Sciatic nerve (tissue), 2 donors: ENCODE measurements at regions not wholly inside any gene's neighbourhood (a gene's known extent, or its start where the extent isn't known, plus 50 kb on each side); places are given as distances from the start of the nearest gene placed in this dataset.

Experiments used
- ATAC-seq: fragments of 200-7000 bp; cut with Tn5 transposase; one replicate; pipeline ENCODE4 v1.9.1; 2020; ENCODE audit warnings: mild to moderate bottlenecking, moderate library complexity
- DNase-seq: peaks from one replicate; pipeline ENCODE4 v3.0.0-alpha.2; 2020; ENCODE audit warnings: low spot score
- intact Hi-C: fragments of 100-400 bp; cut with DNase I; formaldehyde crosslinking; loops from one replicate; pipeline ENCODE4 v1.14.2; 2022
- donor health status: DM: no; HTN: no; CAD: no.
- donor health status: DM: no; HTN: no; CAD: no.

DNA sequence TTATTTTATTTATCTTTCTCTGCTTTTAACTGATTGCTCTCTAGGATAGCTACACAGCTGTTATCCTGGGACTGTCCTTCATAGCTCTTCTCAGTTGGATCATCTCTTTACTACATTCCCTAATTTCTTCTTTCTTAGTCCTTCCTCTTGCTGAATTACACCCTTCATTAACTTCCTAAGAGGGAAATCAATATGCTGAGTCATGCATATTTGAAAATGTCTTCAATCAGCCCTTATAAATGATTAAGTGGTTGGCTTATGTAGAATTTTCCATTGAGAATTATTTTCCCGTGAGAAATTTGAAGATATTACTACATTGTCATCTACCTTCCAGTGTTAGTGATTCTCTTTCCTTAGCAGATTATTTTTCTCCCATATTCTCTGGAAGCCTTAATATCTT lies 214.2 kb downstream of the SOCS6 start:
- no peak for DNase-seq
- intact Hi-C loops: no loop called here

GRCh38 chr18:70501358-70501757 lies 212.5 kb downstream of the SOCS6 start:
- intact Hi-C loops: no loop called here
- DNase-seq (no peak), ATAC-seq (no peak)

More for the DNA sequence above, 214.2 kb downstream of the SOCS6 start:
- no peak for ATAC-seq

- ATAC-seq (no peak), DNase-seq (no peak)
- intact Hi-C loops: no loop called here
Measured at GRCh38 chr18:70500748-70501147, 211.9 kb downstream of the SOCS6 start.

GRCh38 chr18:70499218-70499691 lies 210.4 kb downstream of the SOCS6 start:
- DNase-seq (no peak), ATAC-seq (peak; percentile 20)
- intact Hi-C loops: no loop called here

GRCh38 chr18:70496353-70497294 lies 207.8 kb downstream of the SOCS6 start:
- ATAC-seq (no peak), DNase-seq (no peak)
- intact Hi-C loops: no loop called here

GRCh38 chr18:70494524-70494923 lies 205.7 kb downstream of the SOCS6 start:
- intact Hi-C loops: no loop called here
- DNase-seq (no peak), ATAC-seq (no peak)

DNA sequence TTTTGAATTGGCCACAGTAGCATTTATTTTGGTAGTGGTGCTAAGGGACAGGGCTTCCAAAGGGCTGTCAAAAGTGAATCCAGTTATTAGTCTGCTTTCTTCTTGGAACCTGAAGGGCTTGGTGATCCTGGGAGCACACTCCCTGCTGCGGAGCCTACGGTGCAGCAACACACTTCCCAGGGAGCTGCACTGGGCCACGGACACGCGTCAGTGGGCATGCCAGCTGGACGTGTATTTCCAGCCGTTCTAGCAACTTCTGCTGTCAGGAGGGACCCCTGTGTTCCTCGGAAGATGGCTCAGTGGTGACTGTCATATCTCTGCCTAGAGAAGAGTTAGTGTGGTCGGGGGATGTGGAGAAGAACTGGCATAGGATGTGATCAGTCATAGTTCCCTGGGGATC lies 204.6 kb downstream of the SOCS6 start:
- intact Hi-C loops: no loop called here
- ATAC-seq: no peak

GRCh38 chr18:70491734-70492348 lies 203.0 kb downstream of the SOCS6 start:
- ATAC-seq (peak; percentile 56), DNase-seq (peak; percentile 69)
- intact Hi-C loops: no loop called here

More for the DNA sequence above, 204.6 kb downstream of the SOCS6 start:
- DNase-seq: no peak

DNA sequence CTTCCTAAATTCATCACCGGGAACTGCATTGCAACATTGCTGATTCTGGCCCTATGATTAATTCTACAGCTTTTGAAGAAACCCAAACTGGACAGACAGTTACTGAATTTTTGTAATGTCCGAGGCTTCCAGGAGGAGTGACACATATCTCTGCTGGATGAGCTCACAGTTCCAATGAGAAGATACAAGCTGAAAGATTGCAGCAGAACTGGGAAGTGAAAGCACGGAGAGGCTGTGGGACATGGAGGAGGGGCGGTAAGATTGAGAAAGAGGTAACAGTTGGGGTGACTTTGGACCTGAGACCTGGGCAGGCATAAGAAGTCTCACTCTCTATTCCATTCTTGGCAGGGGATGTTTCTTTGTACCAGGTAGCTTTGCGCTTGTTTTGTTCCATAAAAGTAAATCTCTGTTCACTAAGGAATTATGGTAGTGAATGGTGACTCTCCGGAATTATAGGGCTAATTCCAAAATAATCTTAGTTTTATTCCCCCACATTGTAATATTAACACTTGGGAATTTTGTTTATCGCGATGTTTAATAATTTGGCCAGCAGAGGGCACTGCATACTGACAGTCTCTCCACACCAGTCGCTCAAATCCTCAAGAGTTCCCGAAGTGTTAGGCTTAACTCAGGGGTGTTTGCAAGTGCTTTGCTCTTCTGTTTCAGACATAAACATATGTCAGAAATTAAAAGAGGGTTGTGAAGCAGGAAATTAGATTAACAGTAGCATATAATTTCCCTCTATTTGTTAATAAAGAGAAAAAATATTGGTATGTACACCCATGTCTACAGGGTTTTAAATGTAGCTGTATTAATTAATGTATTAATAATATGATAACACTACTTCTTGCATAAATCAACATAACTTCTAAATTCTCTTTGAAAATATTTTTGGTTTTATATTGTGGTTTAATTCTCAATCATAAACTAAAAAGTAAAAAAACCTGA lies 201.4 kb downstream of the SOCS6 start:
- DNase-seq (no peak), ATAC-seq (peak; percentile 76)
- intact Hi-C loops: no loop called here

GRCh38 chr18:70489571-70489970 lies 200.7 kb downstream of the SOCS6 start:
- no peak for ATAC-seq
- DNase-seq: no peak
- intact Hi-C loops: no loop called here

- DNase-seq (no peak), ATAC-seq (no peak)
- intact Hi-C loops: no loop called here
Measured at GRCh38 chr18:70469916-70470315, 181.1 kb downstream of the SOCS6 start.

GRCh38 chr18:70468861-70469547 lies 180.2 kb downstream of the SOCS6 start:
- DNase-seq (no peak), ATAC-seq (no peak)
- intact Hi-C loops: no loop called here

GRCh38 chr18:70464343-70465114 lies 175.7 kb downstream of the SOCS6 start:
- DNase-seq (peak; percentile 89), ATAC-seq (peak; percentile 62)
- intact Hi-C loops: no loop called here

GRCh38 chr18:70463085-70463484 lies 174.2 kb downstream of the SOCS6 start:
- intact Hi-C loops: no loop called here
- no peak for ATAC-seq
- DNase-seq: no peak

- no peak for DNase-seq
- peak; percentile 48 for ATAC-seq
- intact Hi-C loops: no loop called here
Measured at GRCh38 chr18:70462078-70462439, 173.2 kb downstream of the SOCS6 start.

- DNase-seq (no peak), ATAC-seq (no peak)
- intact Hi-C loops: no loop called here
Measured at GRCh38 chr18:70461323-70462077, 172.7 kb downstream of the SOCS6 start.

DNA sequence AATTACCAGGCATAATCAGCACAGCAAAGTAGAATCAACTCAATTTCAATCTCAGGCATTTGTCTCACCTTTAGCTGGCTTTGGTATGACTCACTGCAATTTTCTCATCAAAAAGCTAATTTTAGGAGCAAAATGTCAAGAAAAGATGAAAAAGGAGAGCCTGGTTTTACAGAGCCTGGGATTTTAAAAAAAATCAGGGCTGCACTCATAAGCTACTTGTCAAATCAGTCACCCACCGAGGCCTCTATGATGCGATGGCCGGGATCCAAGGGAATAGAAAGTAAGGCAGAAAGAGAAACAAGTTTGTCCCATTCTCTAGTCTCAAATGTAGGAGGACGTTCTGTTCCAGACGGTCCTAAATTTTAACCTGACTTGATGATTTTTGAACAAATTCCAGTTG lies 170.9 kb downstream of the SOCS6 start:
- DNase-seq (no peak), ATAC-seq (no peak)
- intact Hi-C loops: no loop called here
